GM18519 (cell line): ENCODE measurements at regions not wholly inside any gene's neighbourhood (a gene's known extent, or its start where the extent isn't known, plus 50 kb on each side); places are given as distances from the start of the nearest gene placed in this dataset.

Experiments
- ATAC-seq: cut with Tn5 transposase; IDR thresholded peaks from one replicate; pipeline ENCODE4 v1.9.1; 2021; ENCODE audit warnings: mild to moderate bottlenecking, moderate library complexity; ENCODE audit not compliant: unreplicated experiment, low FRiP score

DNA sequence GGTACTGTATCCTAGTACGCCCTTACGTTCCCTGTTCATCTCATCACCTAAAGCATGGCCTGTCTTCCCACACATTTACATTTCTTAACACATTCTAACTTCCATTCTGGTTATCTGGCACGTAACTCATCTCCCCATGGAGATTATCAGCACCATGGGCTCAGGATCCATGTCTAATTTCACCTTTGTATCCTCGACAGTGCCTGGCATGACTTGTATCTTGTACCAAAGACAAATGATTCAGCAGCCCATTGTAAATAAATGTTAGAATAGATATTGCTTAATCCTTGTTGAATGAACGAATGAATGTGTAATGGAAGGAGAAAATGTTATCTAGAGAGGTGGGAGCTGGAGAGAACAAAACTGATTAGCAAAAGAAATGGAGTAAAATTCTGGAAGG, 69.7 kb upstream of the TPM1 start:
- no peak for ATAC-seq

DNA sequence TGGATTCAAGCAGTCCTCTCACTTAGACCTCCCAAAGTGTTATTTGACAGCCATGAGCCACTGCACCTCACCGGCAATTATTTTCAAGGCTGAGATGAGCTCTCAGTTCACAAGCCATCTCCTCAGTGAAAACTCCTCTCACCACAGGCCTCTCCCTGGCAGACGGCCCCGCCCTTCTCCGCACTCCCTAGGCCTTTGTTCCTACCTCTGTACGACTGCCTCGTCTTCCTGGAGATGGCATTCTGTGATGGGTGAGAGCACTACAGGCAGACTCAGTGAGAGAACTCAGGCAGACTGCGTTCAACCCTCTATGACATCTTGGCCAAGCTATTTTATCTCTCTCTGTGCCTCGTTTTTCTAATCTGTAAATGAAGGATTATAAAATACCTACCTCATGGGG, 67.0 kb upstream of the TPM1 start:
- ATAC-seq: no peak

DNA sequence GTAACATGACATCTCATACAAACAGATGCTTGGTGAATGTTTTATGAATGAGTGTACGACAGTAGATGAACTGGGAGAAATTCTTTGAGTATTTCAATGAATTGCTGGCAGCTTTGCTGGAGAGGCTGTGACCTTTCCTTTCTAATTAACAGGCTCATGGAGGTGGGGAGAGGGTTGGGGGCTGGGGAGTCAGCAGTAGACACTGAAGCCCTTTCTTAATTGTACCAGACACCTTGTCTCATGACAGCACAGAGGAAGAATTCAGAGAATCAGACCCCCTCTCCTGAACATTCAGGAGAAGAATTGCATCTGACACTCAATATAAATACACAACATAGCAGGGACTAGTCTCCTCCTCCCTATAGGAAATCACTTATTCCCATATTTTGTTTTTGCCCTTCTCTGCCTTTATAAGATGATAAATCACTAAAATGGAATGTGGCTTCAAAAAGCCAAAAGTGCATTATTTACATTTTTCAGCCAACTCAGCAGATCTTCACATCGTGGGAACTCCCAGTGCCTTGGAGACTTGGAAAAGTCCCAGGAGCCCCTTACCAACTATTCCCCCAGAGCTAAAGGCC, 66.2 kb upstream of the TPM1 start:
- no peak for ATAC-seq

DNA sequence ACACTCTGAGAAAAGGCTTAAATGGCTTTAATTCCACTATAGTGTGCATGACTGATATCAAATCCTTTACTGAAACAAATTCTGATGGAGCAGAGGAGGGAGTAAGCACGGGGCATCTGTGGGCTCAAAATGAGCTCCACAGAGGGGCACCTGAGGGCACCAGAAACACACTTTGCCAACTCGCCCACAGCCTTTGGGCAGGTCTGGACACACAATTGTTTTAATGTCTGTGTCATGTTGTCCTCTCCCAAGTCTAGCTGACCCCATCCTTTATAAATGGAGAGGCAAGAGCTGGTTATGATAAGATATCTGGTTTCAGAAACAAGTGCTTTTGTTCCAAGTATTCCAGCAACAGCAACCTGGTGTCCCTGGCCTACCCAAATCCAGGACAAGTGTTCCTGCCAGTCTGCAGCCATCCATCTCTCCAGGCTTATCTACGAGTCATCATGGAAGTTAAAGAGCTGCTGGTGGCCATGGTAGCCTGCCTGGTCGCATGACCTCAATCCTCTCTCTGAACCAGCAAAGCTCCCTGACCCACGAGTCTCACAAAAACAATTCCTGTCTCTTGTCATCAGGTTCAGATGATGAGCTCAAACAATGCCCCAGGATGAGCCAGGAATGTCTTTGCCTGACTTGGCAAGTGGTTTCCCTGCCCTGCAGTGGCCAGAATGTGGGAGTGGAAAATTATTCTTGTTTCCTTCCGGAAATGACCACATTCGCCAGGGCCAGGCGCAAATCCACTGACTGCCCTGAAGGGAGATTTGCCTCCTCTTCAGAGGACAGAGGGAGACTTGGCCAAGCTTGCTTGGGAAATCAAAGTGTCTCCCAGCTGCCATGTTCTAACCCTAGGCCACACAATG, 64.4 kb upstream of the TPM1 start:
- ATAC-seq: no peak

DNA sequence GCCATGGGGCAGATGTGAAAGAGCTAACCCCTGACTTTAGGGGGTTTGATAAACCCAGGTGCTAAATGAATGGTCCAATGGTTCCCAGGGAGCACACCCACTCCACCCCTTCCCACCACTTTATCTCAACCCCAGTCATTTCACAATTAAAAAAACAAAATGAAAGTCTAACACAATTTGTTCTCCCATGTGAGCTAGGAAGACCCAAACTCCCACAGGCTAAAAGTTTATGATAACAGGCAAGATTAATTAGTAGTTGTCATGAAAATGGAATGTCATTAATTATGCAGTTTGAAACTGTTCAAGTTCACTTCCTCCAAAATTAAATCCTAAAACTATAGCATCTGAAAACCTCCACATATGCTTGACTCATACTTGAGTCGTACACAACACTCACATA, 63.3 kb upstream of the TPM1 start:
- ATAC-seq: no peak

DNA sequence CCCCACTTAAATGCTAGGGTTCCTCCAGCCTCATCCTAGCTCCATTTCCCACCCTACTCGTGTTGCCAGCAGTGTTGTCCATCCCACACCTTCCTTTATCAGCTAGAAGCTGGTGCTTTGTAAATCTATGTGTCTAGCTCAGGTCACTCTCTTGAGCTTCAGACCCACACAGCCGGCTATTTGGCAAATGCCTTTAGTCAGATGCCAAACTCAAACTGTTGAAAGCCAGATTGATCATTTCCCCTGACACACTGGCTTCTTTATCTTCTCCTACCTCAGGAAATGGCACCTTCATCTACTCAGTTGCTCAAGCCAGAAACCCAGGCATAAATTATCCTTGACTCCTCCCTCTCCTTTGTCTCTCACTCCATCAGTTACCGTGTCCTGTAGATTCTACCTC, 61.5 kb upstream of the TPM1 start:
- ATAC-seq: no peak

DNA sequence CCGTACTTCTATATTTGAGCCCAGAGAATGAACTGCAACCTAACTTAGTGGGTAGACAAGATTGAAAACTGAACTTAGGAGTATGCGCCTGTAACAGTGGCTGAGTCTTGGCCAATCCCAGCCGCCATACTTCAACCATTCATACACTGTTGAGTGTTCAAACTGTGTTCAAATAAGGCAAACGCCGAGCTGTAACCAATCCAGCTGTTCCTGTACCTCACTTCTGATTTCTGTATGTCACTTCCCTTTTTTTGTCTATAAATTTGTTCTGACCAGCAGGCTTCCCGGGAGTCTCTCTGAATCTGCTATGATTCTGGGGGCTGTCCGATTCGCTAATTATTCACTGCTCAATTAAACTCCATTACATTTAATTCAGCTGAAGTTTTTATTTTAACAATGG, 58.6 kb upstream of the TPM1 start:
- ATAC-seq: no peak

DNA sequence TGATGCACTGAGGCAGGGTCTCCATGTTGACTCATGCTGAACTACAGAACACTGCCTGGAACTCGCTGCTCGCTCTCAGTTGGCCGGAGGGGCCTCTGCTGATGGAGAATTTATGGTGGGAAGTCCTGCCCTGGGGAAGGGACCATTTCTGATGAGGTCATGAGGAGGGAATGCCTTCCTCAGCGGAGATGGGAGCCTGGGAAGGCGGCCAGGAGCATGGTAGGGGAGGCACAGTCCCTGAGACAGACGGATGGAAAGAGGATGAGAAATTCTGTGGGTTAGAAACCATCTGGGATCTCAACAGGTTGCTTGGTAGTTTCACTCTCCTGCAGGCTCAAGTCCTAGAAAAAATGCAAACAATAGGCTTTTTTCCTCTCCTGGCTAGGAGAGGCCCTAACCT, 56.8 kb upstream of the TPM1 start:
- ATAC-seq: no peak

DNA sequence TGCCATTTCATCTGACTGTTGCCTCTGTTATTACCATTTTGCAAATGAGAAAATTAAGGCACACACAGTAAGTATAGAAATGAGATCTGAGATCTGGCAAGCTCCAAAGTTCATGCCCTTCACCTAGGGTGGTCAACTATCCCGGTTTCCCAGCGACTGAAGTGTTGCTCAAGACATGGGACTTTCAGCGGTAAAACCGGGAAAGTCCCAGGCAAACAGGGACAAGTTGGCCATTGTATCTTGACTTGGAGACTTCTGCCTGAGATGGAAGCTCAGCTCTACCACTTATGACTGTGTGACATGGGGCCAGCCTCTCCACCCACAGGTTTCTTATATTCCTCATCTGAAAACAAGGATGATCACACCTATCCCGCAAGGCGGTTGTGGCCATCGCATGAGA, 55.6 kb upstream of the TPM1 start:
- ATAC-seq: no peak

DNA sequence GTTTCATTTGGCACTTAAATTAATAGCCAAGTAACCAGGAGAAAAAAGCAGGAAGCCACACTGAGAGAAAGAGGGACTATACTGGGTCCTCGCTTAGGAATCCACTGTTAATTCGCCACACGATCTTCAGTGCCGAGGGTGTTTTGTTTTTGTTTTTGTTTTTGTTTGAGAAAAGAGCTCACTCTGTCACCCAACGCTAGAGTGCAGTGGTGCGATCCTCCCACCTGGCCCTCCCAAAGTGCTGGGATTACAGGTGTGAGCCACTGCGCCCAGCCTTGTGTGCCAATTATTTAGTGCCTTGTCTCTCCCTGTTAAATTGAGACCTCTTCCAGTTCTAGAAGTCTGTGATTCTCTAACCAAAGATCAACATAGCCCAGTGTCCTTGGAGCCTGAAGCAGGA, 53.8 kb upstream of the TPM1 start:
- no peak for ATAC-seq

DNA sequence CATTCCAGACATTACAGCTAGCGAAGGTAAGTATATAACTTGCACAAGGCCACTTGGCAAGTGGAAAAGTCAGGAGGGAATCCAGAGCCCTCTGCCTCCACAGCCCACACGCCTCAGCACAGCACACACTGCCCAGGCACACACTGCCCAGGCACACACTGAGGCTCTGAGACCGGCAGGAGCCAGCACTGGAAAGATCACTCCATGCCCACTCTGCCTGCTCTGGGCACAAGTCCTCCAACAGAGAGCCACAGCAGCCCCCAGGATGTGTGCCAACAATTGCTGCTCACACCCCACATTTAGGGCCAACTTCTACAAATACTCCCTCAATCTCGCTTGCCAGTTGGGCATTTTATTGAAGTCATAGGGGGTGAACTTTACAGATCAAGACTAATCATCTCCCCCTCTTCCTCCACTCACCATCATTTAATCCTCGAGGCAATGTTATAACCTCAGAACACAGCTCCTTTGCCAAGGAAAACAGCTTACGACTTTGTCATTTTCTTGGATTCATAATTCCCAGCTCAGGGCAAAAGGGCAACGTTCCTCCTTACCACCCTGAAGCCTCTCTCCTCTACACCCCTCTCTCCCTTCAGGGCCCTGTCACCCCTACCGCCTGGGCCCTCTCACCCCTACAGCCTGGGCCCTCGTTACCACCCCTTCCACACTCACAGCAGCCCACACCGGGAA, 53.0 kb upstream of the TPM1 start:
- no peak for ATAC-seq

DNA sequence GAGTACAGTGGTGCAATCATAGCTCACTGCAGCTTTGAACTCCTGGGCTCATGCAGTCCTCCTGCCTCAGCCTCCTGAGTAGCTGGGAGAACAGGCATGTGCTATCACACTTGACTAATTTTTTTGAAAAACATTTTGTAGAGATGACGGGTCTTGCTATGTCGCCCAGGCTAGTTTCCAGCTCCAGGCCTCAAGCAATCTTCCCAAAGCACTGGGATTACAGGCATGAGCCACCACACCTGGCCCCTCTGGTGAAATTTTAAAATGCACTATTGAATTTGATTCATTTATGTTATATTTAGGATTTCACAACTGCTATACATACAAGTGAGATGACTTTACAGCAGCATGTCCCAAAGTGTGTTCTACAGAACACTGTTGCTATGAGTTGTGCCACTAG, 50.8 kb upstream of the TPM1 start:
- no peak for ATAC-seq

DNA sequence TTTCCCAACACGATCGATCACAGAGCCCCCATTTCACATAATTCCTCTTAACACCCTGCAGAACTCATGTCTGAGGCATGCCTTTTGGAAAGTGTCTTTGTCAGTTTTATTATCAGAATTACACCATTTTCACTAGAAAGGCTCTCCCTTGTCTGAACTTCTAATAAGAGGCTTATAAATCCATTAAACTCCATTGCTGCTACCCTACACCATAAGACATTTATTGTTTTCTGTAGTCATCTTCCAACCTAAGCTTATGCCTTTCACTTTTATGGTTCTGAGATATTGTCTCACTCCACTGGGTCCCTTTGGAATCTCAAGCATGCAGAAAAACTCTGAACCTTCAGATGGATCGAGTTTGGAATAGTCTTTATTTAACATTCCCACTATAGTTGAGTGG, 50.2 kb upstream of the TPM1 start:
- no peak for ATAC-seq
